Cerebellar nuclear complex (tissue), 1 donor: ENCODE measurements at regions not wholly inside any gene's neighbourhood (a gene's known extent, or its start where the extent isn't known, plus 50 kb on each side); places are given as distances from the start of the nearest gene placed in this dataset.

Experiments used
- DNase-seq, 2 experiments: peaks; one replicate each; lab custom pipeline; 2025; lab: John Stamatoyannopoulos, UW

DNA sequence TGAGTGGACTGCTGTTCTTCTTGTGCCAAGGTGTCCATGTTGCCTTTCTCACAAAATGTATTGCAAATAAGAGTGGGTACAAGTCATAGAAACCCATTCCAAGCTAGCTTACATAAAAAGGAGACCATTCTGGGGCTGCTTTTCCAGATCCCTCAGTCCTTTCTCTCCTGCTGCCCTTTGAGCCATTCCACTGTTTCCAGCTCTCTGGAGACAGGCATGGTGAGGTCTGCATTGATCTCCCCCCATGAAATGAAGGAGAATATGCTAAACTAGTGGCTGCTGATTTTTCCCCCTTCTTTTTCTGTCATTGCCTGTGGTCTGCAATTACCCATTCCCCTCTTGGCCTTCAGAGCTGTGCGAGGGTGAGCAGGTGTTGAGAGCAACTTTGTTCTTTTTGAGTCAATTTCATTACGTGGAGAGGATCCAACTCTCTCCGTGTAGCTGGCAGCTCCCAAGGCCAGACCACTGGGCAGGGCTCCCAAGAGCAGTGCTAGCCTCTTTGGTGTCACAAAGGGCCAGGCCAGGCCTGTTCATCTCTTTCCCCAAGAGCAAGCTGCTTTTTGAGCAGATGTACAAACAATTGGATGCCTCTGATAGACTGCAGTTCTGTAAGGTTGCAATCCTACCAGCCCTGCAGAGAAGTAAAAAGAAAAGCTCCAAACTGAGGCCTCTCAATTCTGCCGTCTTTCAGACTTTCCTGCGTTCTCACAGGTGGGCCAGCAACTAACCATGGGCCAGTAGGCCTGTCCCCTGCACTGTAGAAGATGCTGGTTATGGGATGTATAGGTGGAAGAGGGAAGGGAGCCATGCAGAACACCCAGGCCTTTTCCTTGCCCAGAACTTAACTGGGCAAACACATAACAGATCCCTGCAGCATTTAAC is 96.1 kb upstream of the ARMC2 start:
- DNase-seq = peak in 1 of 2 experiments; percentile 52

DNA sequence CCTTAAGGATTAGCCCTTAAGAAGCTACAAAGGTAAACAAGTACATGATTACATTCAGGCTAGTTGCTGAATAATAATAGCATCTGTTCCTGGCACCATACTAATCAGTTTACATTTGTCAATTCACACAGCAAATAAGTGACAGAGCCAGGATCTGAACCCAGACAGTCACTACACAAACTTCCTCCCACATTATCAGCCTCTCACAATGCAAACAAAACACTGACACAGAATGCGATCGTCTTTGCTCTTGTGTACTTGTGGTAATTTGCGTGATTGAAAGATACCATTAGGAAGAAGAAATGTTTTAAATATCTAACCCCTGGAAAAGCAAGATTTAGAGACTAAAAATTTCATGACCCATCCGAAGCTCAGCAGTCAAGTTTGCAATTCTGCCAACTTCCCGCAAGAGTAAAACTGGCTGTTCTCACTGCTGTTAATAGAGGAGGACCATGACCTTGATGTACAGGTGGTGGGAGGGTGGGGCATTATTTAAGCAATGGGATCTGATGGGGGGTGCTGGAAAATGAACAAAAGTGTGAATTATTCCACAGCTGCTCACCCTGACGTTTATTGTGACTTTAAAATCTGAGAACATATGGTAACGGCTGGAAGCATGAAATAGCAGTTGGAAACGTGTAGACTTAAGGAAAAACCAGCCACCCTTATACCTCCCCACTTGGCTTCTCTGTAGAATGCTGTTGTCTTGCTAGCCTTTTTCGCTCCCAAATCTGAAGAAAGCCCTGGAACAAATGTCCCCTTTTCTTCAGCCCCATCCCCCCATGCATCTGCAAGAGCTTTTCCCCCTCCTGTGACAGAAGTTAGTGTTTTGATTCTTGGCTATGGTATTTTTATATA is 95.3 kb upstream of the ARMC2 start:
- DNase-seq = no peak

- DNase-seq = no peak
These were observed 92.7 kb upstream of the ARMC2 start for GRCh38 chr6:108755257-108756240.

GRCh38 chr6:108757357-108757756 is 90.9 kb upstream of the ARMC2 start:
- DNase-seq = no peak

GRCh38 chr6:108758884-108759283 is 89.3 kb upstream of the ARMC2 start:
- no peak for DNase-seq

GRCh38 chr6:108760126-108761050 is 87.8 kb upstream of the ARMC2 start:
- no peak for DNase-seq

- DNase-seq = no peak
These were observed 85.8 kb upstream of the ARMC2 start for GRCh38 chr6:108762394-108762793.

GRCh38 chr6:108763931-108764579 is 84.2 kb upstream of the ARMC2 start:
- no peak for DNase-seq

- no peak for DNase-seq
These were observed 83.7 kb upstream of the ARMC2 start for GRCh38 chr6:108764580-108764950.

GRCh38 chr6:108765495-108765894 is 82.7 kb upstream of the ARMC2 start:
- no peak for DNase-seq

DNA sequence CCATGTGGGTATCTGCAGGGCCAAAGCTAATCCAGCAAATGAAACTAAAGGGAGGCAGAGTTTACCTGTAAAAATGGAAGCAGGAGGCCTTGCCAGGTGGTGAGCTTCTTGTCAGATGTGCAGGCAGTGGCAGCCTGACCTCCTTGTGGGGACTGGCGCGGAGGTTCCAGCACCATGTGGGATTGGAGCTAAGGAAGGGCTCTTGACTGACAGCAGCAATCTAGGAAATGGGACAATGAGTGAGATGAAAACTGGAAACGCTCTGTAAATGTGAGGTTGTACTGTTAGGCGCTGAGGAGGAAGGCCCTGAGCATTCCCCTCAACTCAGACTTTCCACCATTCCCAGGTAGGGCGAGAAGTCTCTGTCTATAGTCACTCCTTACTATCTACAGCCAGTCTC is 81.8 kb upstream of the ARMC2 start:
- DNase-seq = no peak

DNA sequence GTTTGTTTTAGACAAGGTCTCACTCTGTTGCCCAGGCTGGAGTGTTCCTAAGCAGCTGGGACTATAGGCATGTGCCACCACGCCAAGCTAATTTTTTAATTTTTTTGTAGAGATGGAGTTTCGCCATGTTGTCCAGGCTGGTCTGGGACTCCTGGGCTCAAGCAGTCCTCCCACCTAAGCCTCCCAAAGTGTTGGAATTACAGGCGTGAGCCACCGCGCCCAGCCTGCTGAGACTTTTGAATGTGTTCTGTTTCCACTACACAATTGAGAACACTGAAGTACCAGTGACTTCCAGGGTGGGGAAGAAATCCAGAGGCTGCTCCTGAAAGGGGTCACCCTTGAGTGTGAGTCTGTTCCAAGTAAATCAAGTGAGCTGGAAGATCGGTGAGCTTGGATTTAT is 81.3 kb upstream of the ARMC2 start:
- DNase-seq = no peak

GRCh38 chr6:108767418-108768165 is 80.6 kb upstream of the ARMC2 start:
- DNase-seq = no peak

- DNase-seq = no peak
These were observed 80.1 kb upstream of the ARMC2 start for GRCh38 chr6:108768166-108768555.

GRCh38 chr6:108768792-108769524 is 79.3 kb upstream of the ARMC2 start:
- DNase-seq = no peak

DNA sequence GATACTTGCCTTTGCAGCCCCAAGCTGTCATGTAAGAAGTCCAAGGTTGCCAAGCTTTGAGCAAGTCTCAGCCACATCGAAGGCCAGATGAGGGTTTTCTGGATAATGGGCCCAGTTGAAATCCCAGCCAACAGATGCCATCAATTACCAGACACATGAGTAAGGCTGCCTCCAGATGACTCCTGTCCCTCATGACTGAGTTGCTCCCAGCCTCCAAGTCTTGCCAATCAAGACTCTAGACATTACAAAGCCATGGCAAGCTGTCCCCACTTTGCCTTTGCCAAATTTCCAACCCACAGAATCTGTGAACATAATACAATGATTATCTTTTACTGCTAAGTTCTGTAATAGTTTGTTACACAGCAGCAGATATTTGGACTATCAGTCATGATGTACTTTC is 76.8 kb upstream of the ARMC2 start:
- DNase-seq = no peak

DNA sequence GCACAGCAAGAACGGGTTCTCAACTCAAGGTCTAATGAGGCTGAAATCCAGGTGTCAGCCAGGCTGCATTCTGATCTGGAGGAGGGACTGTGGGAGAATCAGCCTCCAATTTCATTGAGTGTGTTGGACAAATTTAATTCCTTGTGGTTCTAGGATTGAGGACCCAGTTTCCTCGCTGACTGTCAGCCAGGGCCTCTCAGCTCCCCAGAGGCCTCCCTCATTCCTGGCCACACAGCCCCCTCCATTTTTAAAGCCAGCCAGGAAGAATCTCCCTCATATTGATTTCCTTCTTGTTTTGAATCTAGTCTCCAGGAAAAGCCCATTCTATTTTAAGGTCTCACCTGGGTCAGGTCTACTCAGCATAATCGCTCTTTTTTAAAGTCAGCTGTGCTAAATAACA is 73.7 kb upstream of the ARMC2 start:
- no peak for DNase-seq

DNA sequence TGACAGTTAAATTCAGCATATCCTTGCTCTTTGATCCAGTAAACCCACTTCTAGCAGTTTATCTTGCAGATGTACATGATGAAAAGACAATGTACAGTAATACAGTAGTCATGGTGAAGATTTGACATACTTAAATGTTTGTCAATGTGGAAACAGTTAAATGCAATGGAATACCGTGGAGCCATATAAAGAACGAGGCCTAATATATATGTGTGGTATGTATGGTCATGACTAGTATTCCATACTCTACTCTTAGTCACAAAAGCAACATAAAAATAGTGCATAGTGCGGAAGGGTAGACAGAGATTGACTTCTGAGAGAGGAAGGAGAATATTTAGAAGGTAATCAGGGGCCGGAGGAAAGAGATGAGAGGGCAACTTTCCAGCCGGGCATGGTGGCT is 70.7 kb upstream of the ARMC2 start:
- no peak for DNase-seq
